CD4-positive, alpha-beta T cell treated with Interferon alpha-2 for 1 hour (primary cell): ENCODE measurements at regions not wholly inside any gene's neighbourhood (a gene's known extent, or its start where the extent isn't known, plus 50 kb on each side); places are given as distances from the start of the nearest gene placed in this dataset.

ENCODE experiments used
- DNase-seq, 2 donors: peaks; one replicate each; pipeline ENCODE4 v3.0.0-alpha.2; 2020 to 2022

DNA sequence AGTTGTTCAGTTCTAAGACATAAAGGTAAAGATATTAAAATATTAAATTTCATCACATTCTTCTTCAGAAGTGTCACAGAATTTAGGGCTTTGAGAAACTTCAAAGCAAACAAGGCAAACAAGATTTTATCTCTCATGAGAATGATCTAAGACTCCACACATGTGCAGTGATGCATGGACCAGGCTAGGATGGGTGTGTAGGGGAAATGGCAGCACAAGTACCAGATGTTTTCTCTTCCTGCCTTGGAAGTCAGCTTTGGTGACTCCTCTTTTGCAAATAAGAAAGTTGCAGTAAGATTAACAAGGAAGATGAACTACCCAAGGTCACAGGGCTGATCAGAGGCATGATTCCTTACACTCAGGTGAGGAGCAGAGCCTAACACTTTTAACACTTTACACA is 163.8 kb upstream of the LMNTD1 start:
- DNase-seq = no peak

DNA sequence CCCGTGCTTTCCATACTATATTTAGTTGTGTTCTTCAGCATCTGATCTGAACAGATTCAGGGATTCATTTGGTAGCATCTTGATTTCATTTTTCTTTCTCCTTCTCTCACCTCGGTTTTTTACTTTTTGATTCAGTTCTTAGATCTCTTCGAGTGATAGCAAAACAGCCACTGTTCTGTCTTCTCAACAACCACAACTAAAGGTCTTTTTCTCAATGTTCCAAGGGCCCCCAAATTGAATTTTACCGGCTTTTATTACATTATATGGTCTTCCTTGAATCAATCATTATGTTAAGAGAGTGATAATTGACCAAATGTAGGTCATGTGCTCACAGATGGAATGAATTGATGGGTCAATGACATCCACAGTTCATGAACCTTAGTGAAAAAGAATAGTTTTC is 164.5 kb upstream of the LMNTD1 start:
- DNase-seq = no peak

GRCh38 chr12:25718081-25718731 is 165.1 kb upstream of the LMNTD1 start:
- no peak for DNase-seq

- no peak for DNase-seq
Observed at GRCh38 chr12:25719505-25719904, 166.4 kb upstream of the LMNTD1 start.

DNA sequence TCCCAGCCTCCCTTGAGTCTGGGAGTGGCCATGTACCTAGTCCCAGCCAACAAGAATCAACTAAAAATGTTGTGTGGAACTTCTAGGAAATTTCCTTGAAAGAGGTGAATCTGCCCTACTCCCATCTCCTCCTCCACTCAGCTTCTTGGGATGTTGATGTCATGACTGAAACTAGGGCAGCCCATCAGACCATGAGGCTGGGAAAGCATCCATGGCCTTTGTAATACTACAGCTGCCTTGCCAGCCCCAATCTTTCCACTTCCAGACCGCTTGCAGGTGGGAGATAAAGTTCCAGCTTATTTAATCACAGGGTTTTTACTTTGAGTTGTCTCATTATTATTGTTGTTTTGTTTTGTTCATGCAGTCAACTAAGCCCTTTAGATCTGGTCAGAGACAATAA is 170.3 kb upstream of the LMNTD1 start:
- DNase-seq = no peak

GRCh38 chr12:25723921-25724491 is 170.9 kb upstream of the LMNTD1 start:
- DNase-seq = no peak

- DNase-seq = no peak
Observed at GRCh38 chr12:25725470-25725869, 172.4 kb upstream of the LMNTD1 start.

DNA sequence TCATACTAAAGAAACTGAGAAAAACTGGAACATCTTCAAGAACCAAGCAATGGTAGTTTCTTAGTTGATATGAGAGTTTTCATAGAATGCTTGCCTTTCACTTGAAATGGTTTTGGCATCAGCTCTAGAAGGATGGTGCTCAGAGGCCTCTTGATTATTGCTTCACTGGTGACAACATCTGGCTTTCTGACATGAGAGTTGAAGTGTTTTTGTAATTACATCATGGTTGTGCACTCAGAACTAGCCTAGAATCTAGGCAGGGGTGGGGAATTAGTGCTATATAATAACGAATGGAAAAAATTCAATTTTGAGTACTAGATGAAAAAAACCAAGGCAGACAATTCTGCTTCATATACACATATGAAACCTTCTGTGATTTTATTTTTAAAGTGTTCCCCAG is 172.8 kb upstream of the LMNTD1 start:
- no peak for DNase-seq

DNA sequence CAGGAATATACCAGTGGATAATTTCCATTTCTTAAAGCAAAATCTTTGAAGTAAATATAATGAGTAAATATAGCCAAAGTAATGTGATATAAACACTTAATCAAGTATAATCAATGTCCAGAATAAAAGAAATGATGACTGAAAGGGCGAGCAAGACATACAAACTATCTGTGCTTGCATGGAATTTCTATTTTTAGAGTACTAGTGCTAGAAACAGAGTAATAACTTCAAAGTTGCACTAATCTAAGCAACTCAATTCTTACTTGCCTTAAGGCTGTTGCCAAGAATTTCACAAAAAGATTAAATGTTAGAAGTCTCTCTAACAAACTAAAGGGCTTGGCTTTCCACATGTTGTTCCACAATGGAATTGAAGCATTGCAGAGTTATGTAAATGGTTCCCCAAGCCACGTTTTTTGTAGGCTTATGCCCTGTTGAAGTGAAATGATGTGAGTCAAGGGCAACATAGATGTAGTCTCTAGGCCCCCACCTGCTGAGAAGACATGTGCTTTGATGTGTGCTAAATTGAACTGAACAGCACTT is 175.0 kb upstream of the LMNTD1 start:
- DNase-seq = no peak

DNA sequence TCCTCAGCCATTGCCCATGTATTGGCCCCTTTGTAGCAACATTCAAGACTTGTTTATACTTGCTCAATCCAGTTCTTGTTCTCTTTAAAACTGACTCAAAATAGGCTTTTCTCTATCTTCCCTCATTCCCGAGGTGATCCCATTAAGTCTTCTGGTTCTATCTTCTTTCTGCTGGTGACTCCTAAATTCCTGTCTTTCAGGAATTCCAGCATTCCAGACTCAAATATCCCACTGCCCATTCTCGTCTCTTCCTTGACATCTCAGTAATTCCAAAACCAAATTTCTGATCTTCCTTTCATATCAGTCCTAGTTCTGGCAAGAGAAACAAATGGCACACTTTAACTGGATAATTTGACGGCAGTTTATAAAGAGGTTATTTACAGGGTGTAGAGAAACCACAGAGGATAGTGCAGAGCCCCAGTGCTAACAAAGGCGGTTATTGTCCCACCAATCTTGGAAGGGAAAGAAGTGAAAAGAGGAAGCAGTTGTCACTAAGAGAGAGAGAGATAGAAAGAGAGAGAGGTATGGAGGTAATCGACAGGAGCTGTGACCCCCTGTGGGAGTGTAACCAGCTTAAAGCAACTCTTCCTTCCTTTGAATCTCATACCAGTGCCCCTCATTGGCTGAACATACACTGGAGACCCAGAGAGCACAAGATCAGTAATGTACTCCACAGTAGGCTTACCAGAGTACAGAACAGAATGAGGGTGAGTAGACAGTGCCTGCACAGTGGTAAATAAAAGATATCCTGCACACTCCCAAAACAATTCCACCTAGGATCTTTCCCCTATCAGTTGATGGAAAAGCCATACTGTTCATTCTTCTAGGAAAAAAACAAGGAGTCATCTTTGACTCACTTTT is 177.6 kb upstream of the LMNTD1 start:
- DNase-seq = no peak

DNA sequence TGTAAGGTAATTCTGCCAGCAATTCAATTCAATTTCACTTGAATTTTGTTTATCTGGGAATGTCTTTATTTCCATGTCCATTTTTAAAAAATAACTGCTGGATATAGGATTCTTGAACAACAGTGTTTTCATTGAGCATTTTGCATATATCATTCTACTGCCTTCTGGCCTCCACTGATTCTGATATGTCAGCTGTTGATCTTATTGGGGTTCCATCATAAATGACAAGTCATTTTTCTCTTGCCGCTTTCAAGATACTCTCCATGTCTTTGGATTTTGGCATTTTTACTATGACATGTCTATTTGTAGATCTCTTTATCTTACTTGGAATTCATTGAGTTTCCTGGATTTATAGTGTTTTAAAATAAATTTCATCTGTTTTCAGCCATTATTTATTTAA is 180.5 kb upstream of the LMNTD1 start:
- no peak for DNase-seq

GRCh38 chr12:25734529-25735180 is 181.6 kb upstream of the LMNTD1 start:
- DNase-seq = no peak

GRCh38 chr12:25740617-25741016 is 187.5 kb upstream of the LMNTD1 start:
- no peak for DNase-seq

DNA sequence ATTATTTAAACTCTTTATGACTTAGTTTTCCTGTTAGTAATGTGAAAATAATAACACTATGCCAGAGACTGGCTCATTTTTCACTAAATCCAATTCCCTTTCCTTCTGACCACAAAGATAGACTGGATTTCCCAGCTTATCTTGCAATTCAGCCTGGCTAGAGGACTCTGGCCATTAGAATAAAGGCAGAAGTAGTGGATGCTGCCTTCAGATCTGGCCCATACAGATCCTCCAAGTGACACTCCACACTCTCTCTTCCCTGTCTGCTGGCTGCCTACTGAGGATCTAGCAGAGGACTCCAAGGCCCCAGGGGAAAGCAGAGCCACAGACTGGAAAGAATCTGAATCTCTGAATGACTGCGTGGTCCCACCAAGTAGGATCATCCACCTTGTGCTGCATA is 188.8 kb upstream of the LMNTD1 start:
- DNase-seq = no peak

DNA sequence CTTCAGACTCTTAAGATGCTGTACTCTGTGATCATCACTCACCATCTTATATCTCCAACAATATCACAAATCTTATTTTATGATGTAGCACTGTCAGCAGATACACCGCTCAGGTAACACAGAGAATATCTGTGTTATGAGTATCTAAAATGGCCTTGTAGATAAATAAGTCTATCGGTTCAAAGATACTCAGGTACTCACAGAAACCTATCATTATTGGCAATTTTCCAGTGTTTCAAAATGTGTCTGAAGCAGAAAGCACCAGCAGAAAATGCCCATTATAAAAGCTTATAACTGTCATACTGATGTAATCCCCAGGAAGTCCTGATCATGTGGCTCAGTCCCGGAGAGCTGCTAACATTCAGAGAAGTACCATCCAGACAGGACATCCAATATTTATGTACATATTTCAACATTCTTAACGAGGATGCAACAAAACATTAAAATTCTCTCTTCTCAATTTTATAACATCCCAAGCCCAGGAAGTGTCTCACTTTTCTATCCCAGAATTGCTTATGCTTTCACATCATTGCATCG is 190.7 kb upstream of the LMNTD1 start:
- DNase-seq = no peak

- no peak for DNase-seq
Observed at GRCh38 chr12:25744313-25744712, 191.2 kb upstream of the LMNTD1 start.

DNA sequence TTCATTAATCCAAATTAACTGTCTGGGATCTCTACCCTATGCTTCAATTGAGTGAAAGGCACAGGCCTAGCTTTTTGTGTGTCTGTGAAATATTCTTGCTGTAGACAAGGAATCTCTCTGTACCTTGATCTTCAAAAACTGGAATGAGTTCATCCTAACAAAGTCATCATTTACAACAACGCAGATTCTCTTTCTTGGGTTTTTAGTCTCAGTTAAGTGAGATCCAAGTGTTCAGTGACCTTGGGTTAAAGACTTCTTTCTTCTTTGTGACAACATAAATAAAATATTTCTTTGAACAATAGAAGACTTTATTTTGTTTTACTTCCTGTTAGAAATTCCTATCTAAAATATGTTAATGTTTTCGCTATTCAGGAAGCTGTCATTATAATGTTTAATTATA is 192.2 kb upstream of the LMNTD1 start:
- DNase-seq = no peak

- DNase-seq = no peak
Observed at GRCh38 chr12:25746131-25746530, 193.0 kb upstream of the LMNTD1 start.

- DNase-seq = no peak
Observed at GRCh38 chr12:25752710-25753309, 199.7 kb upstream of the LMNTD1 start.

- no peak for DNase-seq
Observed at GRCh38 chr12:25755136-25755970, 202.3 kb upstream of the LMNTD1 start.

DNA sequence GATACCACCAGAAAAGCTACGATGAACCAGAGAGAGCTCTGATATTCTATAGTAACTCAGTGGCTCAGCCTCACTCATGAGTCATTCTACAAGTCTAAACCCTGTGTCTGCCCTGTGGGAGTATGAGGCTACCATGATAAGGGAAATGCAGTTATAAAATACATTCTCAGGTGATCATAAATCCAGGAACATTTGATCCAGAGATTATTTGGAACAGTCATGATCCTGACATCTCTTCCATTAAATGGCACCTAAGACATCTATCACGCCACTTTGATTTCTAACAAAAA is 202.6 kb upstream of the RASSF8 start:
- no peak for DNase-seq
